ENCODE measurements at regions not wholly inside any gene's neighbourhood (a gene's known extent, or its start where the extent isn't known, plus 50 kb on each side); places are given as distances from the start of the nearest gene placed in this dataset.

- DNase-seq: no peak
Observed at GRCh38 chr7:15784694-15785030, 98.2 kb upstream of the MEOX2 start.

GRCh38 chr7:15783987-15784693, 97.7 kb upstream of the MEOX2 start:
- DNase-seq: no peak

GRCh38 chr7:15782656-15783055, 96.2 kb upstream of the MEOX2 start:
- no peak for DNase-seq

- DNase-seq: no peak
Observed at GRCh38 chr7:15781944-15782343, 95.5 kb upstream of the MEOX2 start.

GRCh38 chr7:15780271-15780670, 93.8 kb upstream of the MEOX2 start:
- no peak for DNase-seq

GRCh38 chr7:15778191-15778590, 91.7 kb upstream of the MEOX2 start:
- no peak for DNase-seq

GRCh38 chr7:15765753-15766152, 79.3 kb upstream of the MEOX2 start:
- no peak for DNase-seq

- DNase-seq: no peak
Observed at GRCh38 chr7:15764851-15765382, 78.4 kb upstream of the MEOX2 start.

- no peak for DNase-seq
Observed at GRCh38 chr7:15764010-15764409, 77.5 kb upstream of the MEOX2 start.

- DNase-seq: no peak
Observed at GRCh38 chr7:15757041-15758000, 70.8 kb upstream of the MEOX2 start.

GRCh38 chr7:15755061-15755460, 68.6 kb upstream of the MEOX2 start:
- DNase-seq: no peak

- no peak for DNase-seq
Observed at GRCh38 chr7:15753887-15754579, 67.5 kb upstream of the MEOX2 start.

- DNase-seq: no peak
Observed at GRCh38 chr7:15752377-15752776, 65.9 kb upstream of the MEOX2 start.

GRCh38 chr7:15751191-15751701, 64.8 kb upstream of the MEOX2 start:
- no peak for DNase-seq

GRCh38 chr7:15750727-15751126, 64.2 kb upstream of the MEOX2 start:
- DNase-seq: no peak

- no peak for DNase-seq
Observed at GRCh38 chr7:15749631-15750030, 63.1 kb upstream of the MEOX2 start.

- no peak for DNase-seq
Observed at GRCh38 chr7:15747712-15748111, 61.2 kb upstream of the MEOX2 start.

- DNase-seq: no peak
Observed at GRCh38 chr7:15747301-15747700, 60.8 kb upstream of the MEOX2 start.

GRCh38 chr7:15743926-15744480, 57.5 kb upstream of the MEOX2 start:
- no peak for DNase-seq

GRCh38 chr7:15737601-15738000, 51.1 kb upstream of the MEOX2 start:
- no peak for DNase-seq

Data from activated CD4-positive, alpha-beta T cell treated with anti-CD3 and anti-CD28 coated beads, Interleukin-2, amount 50 U/mL, for 16 hours (primary cell).